HG02885 (cell line): ENCODE measurements at regions not wholly inside any gene's neighbourhood (a gene's known extent, or its start where the extent isn't known, plus 50 kb on each side); places are given as distances from the start of the nearest gene placed in this dataset.
"Not testable (repeated sequence)": the region's sequence is repeated elsewhere in the genome, so short reads cannot be mapped to it uniquely, and the experiment has no call there.

Experiments used
- ATAC-seq: cut with Tn5 transposase; IDR thresholded peaks from one replicate; pipeline ENCODE4 v1.9.1; 2021; ENCODE audit warnings: mild to moderate bottlenecking; ENCODE audit not compliant: unreplicated experiment, poor library complexity

DNA sequence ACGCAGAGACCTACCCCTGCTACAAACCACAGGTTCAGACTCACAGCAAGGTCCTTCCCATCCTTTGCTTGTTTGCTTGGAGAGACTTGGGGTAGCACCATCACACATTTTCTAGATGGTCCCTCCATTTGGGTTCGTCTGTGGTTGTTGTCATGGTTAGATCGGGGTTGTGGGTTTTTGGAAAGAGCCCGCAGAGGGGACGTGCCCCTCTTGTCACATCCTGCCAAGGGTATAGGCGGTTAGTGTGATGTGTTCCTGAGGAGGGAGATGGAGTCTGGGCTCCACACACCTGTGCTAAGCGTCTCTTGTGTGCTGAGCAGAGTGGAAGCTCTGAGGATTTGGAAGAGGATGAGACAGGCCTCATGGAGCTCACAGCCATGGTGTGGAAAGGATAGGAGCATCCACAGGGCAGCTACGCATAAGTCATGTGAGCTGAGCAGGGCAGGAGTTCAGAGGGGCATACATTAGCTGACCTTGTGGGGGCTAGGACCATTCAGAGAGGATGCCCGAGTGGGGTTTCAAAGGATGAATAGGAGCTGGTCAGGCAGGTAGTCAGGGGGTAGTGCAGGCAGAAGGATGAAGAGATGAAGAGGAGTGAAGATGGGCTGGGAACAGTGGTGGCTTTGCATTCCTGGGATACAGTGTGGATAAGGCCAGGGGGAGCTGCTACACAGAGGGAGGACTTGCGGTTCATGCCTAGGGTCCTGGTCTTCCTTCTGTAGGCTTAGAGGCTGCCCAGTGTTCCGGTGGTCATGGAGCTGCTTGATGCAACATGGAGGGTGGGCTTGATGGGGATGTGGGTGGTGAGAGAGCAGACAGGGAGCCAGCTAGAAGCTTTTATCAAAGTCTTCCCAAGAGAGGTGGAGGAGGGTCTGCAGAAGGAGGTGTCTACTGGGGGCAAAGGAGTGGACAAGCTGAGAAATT, 62.9 kb downstream of the ACKR3 start:
- ATAC-seq: no peak

DNA sequence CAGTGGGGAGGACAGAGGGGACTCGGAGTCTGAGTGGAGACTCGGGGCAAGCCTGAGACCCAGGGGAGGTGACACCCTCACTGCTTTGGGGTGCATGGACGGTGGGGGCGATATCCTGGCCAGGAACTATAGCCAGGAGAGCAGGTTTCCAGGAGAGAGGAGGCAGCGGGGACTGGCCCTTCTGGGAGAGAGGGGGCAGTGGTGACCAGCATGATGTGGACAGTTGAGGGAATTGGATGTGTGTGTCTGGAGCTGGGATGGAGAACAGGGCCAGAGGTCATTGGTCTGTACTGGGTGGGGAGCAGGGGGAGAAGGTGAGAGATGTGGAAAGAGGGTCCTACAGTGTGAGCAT, 63.6 kb downstream of the ACKR3 start:
- no peak for ATAC-seq

DNA sequence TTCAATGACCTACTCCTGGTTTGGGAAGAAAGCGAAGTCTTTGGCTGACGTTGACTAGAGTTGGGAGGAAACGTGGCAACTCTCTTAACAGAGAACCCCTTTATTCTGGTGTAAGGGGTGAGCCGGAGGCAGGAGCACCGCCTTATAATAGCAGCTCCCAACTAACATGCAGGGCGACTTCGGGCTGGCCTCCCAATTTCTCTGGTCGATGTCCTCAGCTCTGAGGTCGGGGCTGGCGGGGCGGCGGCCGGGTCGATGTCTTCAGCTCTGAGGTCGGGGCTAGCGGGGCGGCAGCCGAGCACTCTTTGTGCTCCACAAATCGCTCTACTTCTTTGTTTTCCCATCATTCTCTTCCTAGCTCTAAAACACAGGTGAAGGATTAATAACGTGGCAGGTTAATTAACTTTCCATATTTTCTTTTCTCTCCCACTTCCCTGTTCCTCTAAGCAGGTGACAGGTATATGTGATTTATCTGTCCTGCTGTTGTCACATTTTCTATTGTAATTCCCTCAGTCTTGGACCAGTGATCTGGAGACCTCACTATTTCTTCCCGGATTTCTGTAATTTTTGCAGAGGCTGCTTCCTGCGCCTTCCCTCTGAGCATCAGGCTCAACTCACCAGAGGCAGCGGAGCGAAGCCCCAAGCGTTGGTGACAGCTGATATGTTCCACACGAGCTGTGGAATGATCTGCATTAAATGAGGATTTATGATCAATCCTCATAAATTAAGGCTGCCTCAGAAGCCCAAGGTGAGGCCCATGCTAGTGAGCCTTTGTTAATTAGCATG, 64.3 kb downstream of the ACKR3 start:
- ATAC-seq: no peak

DNA sequence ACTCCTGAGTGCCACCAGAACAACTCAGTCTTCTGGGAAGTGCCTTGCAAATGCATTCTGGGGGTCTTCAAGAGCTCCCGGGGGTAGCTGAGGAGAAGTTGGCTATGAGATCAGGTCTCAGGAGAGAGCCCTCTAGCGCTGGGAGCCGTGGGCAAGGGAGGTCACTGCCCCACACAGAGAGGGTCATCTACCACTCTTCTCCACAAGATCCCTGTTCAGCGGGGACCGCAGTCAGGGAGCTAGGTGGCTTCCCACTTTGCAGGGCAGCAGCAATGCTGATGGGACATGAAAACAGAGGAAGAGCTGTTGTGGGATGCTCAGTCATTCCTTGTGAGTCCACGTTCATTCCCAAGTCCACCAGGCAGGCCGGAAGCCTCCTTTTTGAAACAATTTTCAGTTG, 66.6 kb downstream of the ACKR3 start:
- no peak for ATAC-seq

DNA sequence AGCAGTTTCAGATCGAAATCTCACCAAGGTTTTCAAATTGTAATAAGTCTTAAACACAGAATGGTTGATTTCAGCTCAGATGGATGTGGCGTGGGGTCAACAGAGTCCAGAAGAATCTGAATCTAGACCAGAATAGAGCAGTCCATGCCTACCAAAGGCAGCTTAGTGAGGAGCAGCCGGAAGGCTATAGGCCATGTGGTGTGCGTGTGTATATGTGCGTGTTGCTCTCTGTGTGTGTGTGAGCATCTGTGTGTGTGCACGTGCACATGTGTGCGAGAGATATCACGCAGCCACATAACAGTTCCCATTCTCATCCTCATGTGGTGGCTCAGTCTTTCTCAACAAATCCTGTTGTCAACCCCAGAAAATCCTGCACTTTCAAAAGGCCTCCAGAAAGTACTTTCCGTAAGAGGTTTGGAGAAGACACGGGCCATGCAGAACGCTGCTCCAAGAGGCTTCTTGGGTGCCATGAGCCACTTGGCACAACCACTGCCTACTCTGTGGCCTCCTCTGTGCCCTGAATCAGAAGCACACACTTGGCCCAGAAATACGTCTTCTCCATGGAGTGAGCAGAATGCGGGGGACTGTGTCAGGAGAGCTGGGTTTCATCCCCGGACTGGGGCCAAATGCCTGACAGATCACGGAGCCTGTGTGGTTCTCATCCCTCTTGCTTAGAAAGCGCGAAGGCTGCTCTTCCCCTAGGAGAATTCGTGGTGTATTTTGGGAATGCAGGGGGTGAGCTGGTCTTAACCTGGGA, 67.3 kb downstream of the ACKR3 start:
- ATAC-seq: no peak

- no peak for ATAC-seq
These were observed 68.3 kb downstream of the ACKR3 start for GRCh38 chr2:236637686-236638569.

GRCh38 chr2:236638707-236639106, 69.1 kb downstream of the ACKR3 start:
- ATAC-seq: no peak

- ATAC-seq: no peak
These were observed 70.0 kb downstream of the ACKR3 start for GRCh38 chr2:236639461-236640235.

- no peak for ATAC-seq
These were observed 71.6 kb downstream of the ACKR3 start for GRCh38 chr2:236641051-236641726.

DNA sequence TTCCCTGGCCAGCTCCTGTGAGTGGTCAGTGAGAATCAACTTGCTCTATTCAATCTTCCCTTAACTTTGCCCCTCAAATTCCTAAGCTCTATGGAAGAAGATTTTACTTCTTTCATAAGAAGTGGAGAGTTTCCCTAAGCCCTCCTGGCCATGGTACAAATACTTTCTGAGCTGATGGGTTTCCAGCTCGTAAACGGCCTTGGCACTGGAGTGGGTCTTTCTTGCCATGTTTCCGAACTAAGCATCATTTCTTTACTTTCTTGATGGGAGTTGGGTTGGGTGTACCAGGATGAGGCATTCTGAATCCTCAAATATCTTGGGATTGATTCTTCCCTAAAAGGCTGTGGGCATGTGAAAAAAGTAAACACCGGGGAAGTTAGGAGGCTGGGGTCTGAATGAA, 72.5 kb downstream of the ACKR3 start:
- ATAC-seq: no peak

DNA sequence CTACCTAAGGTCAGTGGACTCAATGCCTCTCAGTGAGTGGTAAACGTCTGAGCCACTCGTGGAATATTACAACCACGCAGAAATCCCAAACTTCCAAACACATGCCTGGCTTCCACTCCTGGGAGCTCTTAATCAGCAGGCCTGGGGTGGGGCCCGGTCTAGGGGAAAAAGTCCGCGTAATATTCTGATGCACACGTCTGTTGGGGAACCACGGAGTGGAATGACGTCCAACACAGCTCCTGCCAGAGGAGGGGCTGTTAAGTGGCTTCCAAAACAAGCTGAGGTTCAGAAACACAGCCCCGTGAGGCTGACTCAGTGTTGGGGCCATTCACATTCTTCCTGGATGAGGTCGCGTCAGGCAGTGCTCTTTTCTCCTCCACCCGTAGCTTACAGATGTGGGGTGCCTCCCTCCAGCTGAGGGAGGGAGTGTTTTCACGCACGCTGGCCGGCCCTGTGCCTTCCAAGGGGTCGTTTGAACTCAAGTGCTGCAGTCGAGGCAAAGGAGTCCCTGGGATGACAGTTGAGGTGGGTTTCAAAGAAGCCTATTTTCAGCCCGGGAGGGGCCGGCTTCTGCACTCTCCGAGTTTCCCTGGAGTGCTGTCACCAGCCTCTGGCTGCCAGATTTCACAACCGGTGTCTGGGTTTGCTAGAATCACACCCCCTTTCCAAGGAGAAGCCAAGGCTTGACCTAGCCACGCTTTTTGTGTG, 73.1 kb downstream of the ACKR3 start:
- no peak for ATAC-seq

- no peak for ATAC-seq
These were observed 73.9 kb downstream of the ACKR3 start for GRCh38 chr2:236643480-236643879.

DNA sequence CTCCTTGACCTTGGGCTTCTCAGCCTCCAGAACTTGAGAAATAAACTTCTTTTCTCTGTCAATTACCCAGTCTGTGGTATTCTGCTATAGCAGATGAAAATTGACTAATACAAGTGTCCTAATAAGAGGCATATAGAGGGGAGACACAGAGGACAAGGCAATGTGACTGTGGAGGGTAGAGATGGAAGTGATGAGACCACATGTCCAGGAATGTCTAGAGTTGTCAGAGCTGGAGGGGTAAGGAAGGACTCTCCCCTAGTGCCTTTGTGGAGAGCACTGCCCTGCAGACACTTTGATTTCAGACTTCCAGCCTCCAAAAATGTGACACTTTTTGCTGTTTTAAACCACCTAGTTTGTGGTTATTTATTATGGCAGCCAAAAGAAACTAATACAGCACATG, 74.4 kb downstream of the ACKR3 start:
- no peak for ATAC-seq

GRCh38 chr2:236644502-236644911, 74.9 kb downstream of the ACKR3 start:
- ATAC-seq: no peak

DNA sequence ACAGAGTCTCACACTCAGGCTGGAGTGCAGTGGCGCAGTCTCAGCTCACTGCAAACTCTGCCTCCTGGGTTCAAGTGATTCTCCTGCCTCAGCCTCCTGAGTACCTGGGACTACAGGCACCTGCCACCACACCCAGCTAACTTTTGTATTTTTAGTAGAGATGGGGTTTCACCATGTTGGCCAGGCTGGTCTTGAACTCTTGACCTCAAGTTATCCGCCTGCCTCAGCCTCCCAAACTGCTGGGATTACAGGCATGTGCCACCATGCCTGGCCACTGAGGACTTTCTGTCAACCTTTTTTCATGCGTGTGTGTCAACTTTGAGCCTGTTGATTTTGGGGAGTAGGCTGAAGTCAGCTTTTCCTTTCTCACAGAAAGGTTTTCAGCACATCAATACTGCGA, 75.5 kb downstream of the ACKR3 start:
- ATAC-seq: not testable (repeated sequence)

DNA sequence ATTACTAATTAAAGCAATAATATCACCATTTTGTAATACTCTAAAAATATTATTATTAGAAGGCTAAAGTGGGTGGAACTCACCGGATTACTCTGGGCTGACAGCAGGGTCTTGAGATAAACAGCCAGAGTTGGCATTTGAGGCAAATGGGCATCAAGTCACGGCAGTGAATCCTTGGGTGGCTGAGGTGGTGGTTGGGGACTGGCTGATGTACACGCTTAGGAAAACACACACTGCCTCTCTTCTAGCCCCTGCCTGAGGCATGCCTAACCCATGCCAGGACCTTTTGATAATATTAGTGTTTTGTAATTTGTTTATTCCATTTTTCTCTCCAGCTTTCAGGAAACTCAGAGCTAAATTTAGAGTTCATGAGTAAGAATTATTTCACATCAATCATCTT, 76.8 kb downstream of the ACKR3 start:
- ATAC-seq: no peak

- no peak for ATAC-seq
These were observed 77.2 kb downstream of the ACKR3 start for GRCh38 chr2:236646871-236647270.

DNA sequence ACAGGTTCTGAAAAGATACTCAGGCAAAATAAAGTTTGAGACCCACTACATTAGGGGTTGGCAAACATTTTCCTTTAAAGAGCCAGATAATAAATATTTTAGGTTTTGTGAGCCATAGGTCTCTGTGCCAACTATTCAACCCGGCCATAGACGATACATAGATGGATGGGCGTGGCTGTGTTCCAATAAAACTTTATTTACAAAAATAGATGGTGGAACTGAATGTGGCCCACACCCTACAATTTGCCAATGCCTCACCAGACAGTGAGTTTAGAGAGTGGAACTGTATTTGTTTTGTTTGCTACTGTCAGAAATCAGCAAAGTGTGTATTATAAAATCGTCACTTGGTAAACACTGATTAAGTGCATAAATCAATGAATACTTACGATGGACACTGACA, 78.0 kb downstream of the ACKR3 start:
- no peak for ATAC-seq
